ENCODE measurements at regions not wholly inside any gene's neighbourhood (a gene's known extent, or its start where the extent isn't known, plus 50 kb on each side); places are given as distances from the start of the nearest gene placed in this dataset.
"Not testable (repeated sequence)": the region's sequence is repeated elsewhere in the genome, so short reads cannot be mapped to it uniquely, and the experiment has no call there.

DNA sequence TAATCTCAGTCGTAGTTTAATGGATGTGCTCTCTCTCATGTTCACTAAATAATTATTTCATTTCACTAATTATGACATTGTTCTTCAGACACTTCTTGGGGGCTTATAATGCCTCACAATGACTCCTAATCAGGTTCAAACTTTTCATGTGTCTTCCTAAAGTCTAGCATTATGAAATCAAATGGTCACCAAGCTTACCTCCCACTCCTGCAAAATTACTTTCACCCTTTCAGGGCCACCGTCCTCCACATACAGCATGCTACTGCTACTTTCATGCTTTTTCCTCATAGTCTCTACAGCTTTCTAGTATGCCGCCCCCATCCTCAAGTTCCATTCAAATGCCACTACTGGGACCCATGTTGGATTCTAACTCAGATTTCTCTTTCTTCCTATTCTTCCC lies 59.8 kb upstream of the C1orf53 start:
- no peaks in the 10 kb centered on the region for H3K36me3 ChIP-seq (ENCODE audit: control insufficient read depth, insufficient read depth, low read length)
- no peak overlapping the region for H3K4me3 ChIP-seq (ENCODE audit: low read depth, low read length)
- DNase-seq (ENCODE audit: low read depth), result no peak
- H3K27me3 ChIP-seq (ENCODE audit: control insufficient read depth, insufficient read depth, low read length), result no peaks in the 10 kb centered on the region
- TF ChIP-seq, protein P1, sequence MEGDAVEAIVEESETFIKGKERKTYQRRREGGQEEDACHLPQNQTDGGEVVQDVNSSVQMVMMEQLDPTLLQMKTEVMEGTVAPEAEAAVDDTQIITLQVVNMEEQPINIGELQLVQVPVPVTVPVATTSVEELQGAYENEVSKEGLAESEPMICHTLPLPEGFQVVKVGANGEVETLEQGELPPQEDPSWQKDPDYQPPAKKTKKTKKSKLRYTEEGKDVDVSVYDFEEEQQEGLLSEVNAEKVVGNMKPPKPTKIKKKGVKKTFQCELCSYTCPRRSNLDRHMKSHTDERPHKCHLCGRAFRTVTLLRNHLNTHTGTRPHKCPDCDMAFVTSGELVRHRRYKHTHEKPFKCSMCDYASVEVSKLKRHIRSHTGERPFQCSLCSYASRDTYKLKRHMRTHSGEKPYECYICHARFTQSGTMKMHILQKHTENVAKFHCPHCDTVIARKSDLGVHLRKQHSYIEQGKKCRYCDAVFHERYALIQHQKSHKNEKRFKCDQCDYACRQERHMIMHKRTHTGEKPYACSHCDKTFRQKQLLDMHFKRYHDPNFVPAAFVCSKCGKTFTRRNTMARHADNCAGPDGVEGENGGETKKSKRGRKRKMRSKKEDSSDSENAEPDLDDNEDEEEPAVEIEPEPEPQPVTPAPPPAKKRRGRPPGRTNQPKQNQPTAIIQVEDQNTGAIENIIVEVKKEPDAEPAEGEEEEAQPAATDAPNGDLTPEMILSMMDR (IDR thresholded peaks at IDR 0.05; ENCODE audit: insufficient read depth, low read length, poor library complexity, severe bottlenecking), result no peak

DNA sequence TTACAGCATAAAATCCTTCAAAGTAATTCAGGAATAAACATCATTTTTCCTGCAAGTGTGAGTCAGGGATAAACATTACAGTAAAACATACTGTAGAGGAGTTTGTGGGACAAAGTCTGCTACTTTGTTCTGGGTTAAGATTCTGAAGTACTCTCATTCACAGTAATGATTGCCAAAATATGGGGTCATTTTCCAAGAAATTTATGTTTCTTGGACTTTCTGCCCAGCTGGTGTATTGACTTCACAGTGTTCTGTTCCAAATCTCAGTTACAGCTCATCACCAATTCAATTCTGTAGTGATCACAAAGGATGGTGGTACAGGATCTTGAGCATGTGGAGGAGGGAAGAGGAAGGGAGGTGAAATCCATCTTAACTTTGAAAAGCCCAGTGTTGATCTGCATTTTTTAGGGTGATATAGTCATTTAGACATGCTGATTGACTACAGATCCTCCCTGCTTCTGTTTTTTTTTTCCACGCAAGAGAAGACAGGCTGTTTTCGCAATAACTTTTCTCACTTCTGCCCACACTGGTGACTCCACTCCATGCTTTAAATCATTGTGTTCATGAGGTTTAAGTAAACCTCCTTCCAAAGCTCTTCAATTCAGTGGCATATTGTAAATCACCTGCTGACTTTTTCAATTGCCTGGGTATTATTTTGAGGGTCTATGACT lies 60.4 kb upstream of the C1orf53 start:
- no peak overlapping the region for H3K4me3 ChIP-seq (ENCODE audit: low read depth, low read length)
- DNase-seq (ENCODE audit: low read depth), result peak; percentile 7
- TF ChIP-seq, protein P1 (IDR thresholded peaks at IDR 0.05; ENCODE audit: insufficient read depth, low read length, poor library complexity, severe bottlenecking), result no peak
- H3K27me3 ChIP-seq (ENCODE audit: control insufficient read depth, insufficient read depth, low read length), result no peaks in the 10 kb centered on the region
- no peaks in the 10 kb centered on the region for H3K36me3 ChIP-seq (ENCODE audit: control insufficient read depth, insufficient read depth, low read length)

DNA sequence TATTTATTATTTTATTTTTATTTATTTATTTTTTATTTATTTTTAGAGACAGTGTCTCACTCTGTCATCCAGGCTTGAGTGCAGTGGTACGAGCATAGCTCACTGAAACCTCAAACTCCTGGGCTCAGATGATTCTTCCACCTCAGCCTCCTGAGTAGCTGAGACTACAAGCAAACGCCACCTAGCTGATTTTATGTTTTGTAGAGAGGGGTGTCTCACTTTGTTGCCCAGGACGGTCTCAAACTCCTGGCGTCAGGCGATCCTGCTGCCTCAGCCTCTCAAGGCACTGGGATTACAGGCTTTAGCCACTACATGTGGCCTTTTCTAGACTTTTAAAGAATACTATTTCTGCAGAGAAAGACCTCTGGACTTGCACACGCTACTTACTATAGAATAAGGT lies 61.3 kb upstream of the C1orf53 start:
- no peaks in the 10 kb centered on the region for H3K27me3 ChIP-seq (ENCODE audit: control insufficient read depth, insufficient read depth, low read length)
- H3K36me3 ChIP-seq (ENCODE audit: control insufficient read depth, insufficient read depth, low read length), result no peaks in the 10 kb centered on the region
- TF ChIP-seq, protein P1 (IDR thresholded peaks at IDR 0.05; ENCODE audit: insufficient read depth, low read length, poor library complexity, severe bottlenecking), result no peak
- no peak for DNase-seq (ENCODE audit: low read depth)
- H3K4me3 ChIP-seq (ENCODE audit: low read depth, low read length), result no peak overlapping the region

DNA sequence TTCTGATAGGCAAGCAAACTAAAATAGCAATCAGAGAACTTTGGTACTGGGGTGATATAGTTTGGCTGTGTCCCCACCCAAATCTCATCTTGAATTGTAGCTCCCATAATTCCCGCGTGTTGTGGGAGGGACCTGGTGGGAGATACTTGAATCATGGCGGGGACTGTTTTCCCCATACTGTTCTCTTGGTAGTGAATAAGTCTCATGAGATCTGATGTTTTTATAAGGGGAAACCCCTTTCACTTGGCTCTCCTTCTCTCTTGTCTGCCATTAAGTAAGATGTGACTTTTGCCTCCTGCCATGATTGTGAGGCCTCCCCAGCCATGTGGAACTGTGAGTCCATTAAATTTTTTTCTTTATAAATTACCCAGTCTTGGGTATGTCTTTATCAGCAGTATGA lies 62.6 kb upstream of the C1orf53 start:
- H3K27me3 ChIP-seq (ENCODE audit: control insufficient read depth, insufficient read depth, low read length); H3K4me3 ChIP-seq (ENCODE audit: low read depth, low read length); H3K36me3 ChIP-seq (ENCODE audit: control insufficient read depth, insufficient read depth, low read length); DNase-seq (ENCODE audit: low read depth): not testable (repeated sequence)

DNA sequence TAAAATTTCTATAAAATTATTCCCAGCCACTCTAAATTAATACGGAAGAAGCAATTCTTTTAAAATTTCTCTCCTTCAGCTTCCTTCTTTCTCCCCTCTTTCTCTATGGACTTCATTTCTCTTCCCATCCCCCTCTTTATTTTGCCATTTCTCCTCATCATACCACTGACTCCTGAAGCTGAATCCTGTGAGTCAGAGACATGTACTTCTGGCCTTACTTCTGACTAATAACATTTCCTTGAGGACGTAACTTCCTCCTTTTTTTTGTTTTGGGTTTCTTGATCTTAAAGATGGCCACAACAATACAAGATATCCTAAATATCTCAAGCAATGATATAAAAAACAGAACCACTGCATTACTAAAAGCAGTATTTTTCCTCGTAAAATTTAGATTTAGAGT lies 63.6 kb upstream of the DENND1B start:
- TF ChIP-seq, protein P1 (IDR thresholded peaks at IDR 0.05; ENCODE audit: insufficient read depth, low read length, poor library complexity, severe bottlenecking), result no peak
- Histone ChIP-seq H3K36me3 (ENCODE audit: control insufficient read depth, insufficient read depth, low read length) (no peaks in the 10 kb centered on the region), H3K4me3 (ENCODE audit: low read depth, low read length) (no peak overlapping the region), H3K27me3 (ENCODE audit: control insufficient read depth, insufficient read depth, low read length) (no peaks in the 10 kb centered on the region)
- peak; percentile 65 for DNase-seq (ENCODE audit: low read depth)

DNA sequence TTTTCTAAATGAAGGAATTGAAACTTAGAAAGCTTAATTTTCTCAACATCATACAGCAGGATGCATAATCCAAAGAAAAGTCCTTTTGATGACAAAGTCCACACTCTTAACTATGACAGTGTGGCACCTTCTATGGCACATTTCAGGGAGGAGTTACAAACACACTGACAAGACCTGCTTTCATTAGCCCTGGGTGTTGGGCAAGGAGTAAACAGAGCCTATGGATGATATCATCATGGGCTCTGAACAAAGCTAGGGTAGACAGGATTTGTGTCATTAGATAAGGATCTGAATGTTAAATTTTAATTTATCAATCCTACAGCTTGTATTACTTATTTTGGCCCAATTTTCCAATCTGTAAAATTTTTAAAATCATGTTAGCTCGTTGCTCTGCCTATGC lies 62.6 kb upstream of the DENND1B start:
- Histone ChIP-seq H3K27me3 (ENCODE audit: control insufficient read depth, insufficient read depth, low read length) (no peaks in the 10 kb centered on the region), H3K36me3 (ENCODE audit: control insufficient read depth, insufficient read depth, low read length) (no peaks in the 10 kb centered on the region), H3K4me3 (ENCODE audit: low read depth, low read length) (no peak overlapping the region)
- no peak for DNase-seq (ENCODE audit: low read depth)
- TF ChIP-seq, protein P1 (IDR thresholded peaks at IDR 0.05; ENCODE audit: insufficient read depth, low read length, poor library complexity, severe bottlenecking), result no peak

DNA sequence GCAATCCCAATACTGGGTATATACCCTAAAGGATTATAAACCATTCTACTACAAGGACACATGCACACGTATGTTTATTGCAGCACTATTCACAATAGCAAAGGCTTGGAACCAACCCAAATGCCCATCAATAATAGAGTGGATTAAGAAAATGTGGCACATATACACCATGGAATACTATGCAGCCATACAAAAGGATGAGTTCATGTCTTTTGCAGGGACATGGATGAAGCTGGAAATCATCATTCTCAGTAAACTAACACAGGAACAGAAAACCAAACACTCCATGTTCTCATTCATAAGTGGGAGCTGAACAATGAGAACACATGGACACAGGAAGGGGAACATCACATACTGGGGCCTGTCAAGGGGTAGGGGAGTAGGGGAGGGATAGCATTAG lies 61.1 kb upstream of the DENND1B start:
- DNase-seq (ENCODE audit: low read depth); H3K4me3 ChIP-seq (ENCODE audit: low read depth, low read length): not testable (repeated sequence)

DNA sequence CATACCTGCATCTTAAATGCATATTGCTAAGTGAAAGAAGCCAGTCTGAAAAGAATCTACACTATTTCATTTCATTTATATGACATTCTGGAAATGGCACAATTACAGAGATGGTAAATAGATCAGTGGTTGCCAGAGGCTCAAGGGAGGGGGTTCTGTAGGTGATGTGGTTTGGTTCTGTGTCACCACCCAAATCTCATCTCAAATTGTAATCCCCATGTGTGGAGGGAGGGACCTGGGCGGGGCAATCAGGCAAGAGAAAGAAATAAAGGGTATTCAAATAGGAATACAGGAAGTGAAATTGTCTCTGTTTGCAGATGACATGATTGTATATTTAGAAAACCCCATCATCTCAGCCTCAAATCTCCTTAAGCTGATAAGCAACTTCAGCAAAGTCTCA lies 53.7 kb upstream of the DENND1B start:
- not testable (repeated sequence) for H3K36me3 ChIP-seq (ENCODE audit: control insufficient read depth, insufficient read depth, low read length); H3K27me3 ChIP-seq (ENCODE audit: control insufficient read depth, insufficient read depth, low read length); DNase-seq (ENCODE audit: low read depth); H3K4me3 ChIP-seq (ENCODE audit: low read depth, low read length)

More for the DNA sequence above, 61.1 kb upstream of the DENND1B start:
- H3K27me3 ChIP-seq (ENCODE audit: control insufficient read depth, insufficient read depth, low read length); H3K36me3 ChIP-seq (ENCODE audit: control insufficient read depth, insufficient read depth, low read length): not testable (repeated sequence)
